Esophagus muscularis mucosa (tissue), 4 donors: ENCODE measurements at regions not wholly inside any gene's neighbourhood (a gene's known extent, or its start where the extent isn't known, plus 50 kb on each side); places are given as distances from the start of the nearest gene placed in this dataset.

ENCODE experiments used
- DNase-seq: peaks from one replicate; pipeline ENCODE4 v3.0.0-alpha.2; 2017; ENCODE audit errors: extremely low spot score
- H3K27ac ChIP-seq, 4 donors: fragments of 200-600 bp; sonication (generic); replicated peaks in 1 of 4; 1 replicate in 3 of 4; 2 replicates in 1 of 4; pipeline ENCODE4 v1.5.1; 2016 to 2019; ENCODE audit warnings: mild to moderate bottlenecking in 1 of 4
- H3K27me3 ChIP-seq, 4 donors: fragments of 200-600 bp; sonication (generic); one replicate each; pipeline versions ENCODE4 v1.5.1 to v1.6.0; 2016 to 2019
- H3K36me3 ChIP-seq, 4 donors: fragments of 200-600 bp; sonication (generic); one replicate each; pipeline ENCODE4 v1.5.1; 2016 to 2019
- H3K4me1 ChIP-seq, 4 donors: fragments of 200-600 bp; sonication (generic); one replicate each; pipeline ENCODE4 v1.5.1; 2016 to 2019
- H3K4me3 ChIP-seq, 4 donors: fragments of 200-600 bp; sonication (generic); 1 replicate in 2 of 4; 2 replicates in 2 of 4; pipeline ENCODE4 v1.5.1; 2016 to 2019; ENCODE audit warnings: mild to moderate bottlenecking in 4 of 4, moderate library complexity in 1 of 4
- H3K9me3 ChIP-seq, 4 donors: fragments of 200-600 bp; sonication (generic); 1 replicate in 3 of 4; 2 replicates in 1 of 4; pipeline ENCODE4 v1.5.1; 2016 to 2019
- EP300 ChIP-seq: sonication (generic); formaldehyde crosslinking; IDR thresholded peaks from one replicate; pipeline ENCODE4 v1.6.1; 2017; ENCODE audit warnings: antibody characterized with exemption
- POLR2A ChIP-seq: fragments of 450-650 bp; IDR thresholded peaks from one replicate; pipeline ENCODE4 v1.6.1; 2017; ENCODE audit warnings: antibody characterized with exemption, moderate library complexity, mild to moderate bottlenecking, low read depth
- POLR2AphosphoS5 ChIP-seq, 2 donors: sonication (generic); formaldehyde crosslinking; IDR thresholded peaks; one replicate each; pipeline ENCODE4 v1.6.1; 2017; ENCODE audit warnings: antibody characterized with exemption in 2 of 2
- WGBS: methylation state at CpG from one replicate; pipeline ENCODE4 v1.1.5; 2018; 5-methylcytosine and 5-hydroxymethylcytosine counted together
- intact Hi-C: fragments of 100-400 bp; cut with DNase I; formaldehyde crosslinking; loops from one replicate; pipeline ENCODE4 v1.15.1; 2023
- TF ChIP-seq, protein P1 (sequence below), 3 experiments: fragments of 200-600 bp in 2 of 3; fragments of 450-650 bp in 1 of 3; sonication (generic) in 2 of 3; IDR thresholded peaks; one replicate each; pipeline ENCODE4 v1.5.1; 2017 to 2019; ENCODE audit warnings: antibody characterized with exemption in 3 of 3, mild to moderate bottlenecking in 2 of 3, moderate library complexity in 1 of 3

GRCh38 chr10:58054881-58055280 is 212.8 kb downstream of the IPMK start:
- H3K27ac ChIP-seq = no peak overlapping the region
- no peak overlapping the region for H3K4me3 ChIP-seq
- H3K4me1 ChIP-seq = no peaks in the 10 kb centered on the region
- no peaks in the 10 kb centered on the region for H3K36me3 ChIP-seq
- no peak for DNase-seq
- TF ChIP-seq POLR2A (no peak), POLR2AphosphoS5 (IDR thresholded peaks at IDR 0.05) (no peak), EP300 (no peak)
- TF ChIP-seq, protein P1, sequence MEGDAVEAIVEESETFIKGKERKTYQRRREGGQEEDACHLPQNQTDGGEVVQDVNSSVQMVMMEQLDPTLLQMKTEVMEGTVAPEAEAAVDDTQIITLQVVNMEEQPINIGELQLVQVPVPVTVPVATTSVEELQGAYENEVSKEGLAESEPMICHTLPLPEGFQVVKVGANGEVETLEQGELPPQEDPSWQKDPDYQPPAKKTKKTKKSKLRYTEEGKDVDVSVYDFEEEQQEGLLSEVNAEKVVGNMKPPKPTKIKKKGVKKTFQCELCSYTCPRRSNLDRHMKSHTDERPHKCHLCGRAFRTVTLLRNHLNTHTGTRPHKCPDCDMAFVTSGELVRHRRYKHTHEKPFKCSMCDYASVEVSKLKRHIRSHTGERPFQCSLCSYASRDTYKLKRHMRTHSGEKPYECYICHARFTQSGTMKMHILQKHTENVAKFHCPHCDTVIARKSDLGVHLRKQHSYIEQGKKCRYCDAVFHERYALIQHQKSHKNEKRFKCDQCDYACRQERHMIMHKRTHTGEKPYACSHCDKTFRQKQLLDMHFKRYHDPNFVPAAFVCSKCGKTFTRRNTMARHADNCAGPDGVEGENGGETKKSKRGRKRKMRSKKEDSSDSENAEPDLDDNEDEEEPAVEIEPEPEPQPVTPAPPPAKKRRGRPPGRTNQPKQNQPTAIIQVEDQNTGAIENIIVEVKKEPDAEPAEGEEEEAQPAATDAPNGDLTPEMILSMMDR (IDR thresholded peaks at IDR 0.05) = no peak
- 100% methylated on average over 2 of the region's 2 CpGs for WGBS
- intact Hi-C loops = no loop called here
- H3K27me3 ChIP-seq = no peaks in the 10 kb centered on the region
- H3K9me3 ChIP-seq = no peaks in the 10 kb centered on the region

- H3K4me3 ChIP-seq = no peak overlapping the region
- no peak for DNase-seq
- no peaks in the 10 kb centered on the region for H3K9me3 ChIP-seq
- H3K36me3 ChIP-seq = no peaks in the 10 kb centered on the region
- H3K27ac ChIP-seq = no peak overlapping the region
- WGBS = 80% methylated on average over 1 of the region's 1 CpG
- no peak for TF ChIP-seq POLR2AphosphoS5 (IDR thresholded peaks at IDR 0.05)
- TF ChIP-seq EP300 = no peak
- intact Hi-C loops = no loop called here
- no peaks in the 10 kb centered on the region for H3K4me1 ChIP-seq
- H3K27me3 ChIP-seq = no peaks in the 10 kb centered on the region
Observed at GRCh38 chr10:58052772-58053171, 214.9 kb downstream of the IPMK start.

DNA sequence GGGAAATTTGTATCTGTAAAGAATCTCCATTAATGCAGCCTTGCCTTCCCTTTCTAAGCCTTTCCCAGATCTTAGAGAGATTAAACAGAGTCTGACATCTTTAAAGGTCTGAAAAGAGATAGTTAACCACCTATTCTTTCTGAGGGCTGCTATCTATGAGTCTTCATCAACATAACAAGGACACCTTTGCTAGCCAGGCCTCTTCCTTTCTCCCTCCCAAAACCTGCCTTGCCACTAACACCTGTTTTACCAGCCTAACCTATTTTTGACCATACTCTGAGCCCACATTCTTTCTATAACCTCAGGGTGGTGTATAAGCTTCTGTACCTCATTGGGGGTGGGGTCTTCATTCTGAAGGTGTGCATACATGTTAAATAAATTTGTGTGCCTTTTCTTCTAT is 217.1 kb downstream of the IPMK start:
- no peak for DNase-seq
- TF ChIP-seq, protein P1 (IDR thresholded peaks at IDR 0.05) = no peak
- TF ChIP-seq POLR2AphosphoS5 (IDR thresholded peaks at IDR 0.05) (no peak), POLR2A (no peak), EP300 (no peak)
- no peak overlapping the region for H3K4me3 ChIP-seq
- intact Hi-C loops = no loop called here
- no peaks in the 10 kb centered on the region for H3K27me3 ChIP-seq
- no peaks in the 10 kb centered on the region for H3K36me3 ChIP-seq
- H3K9me3 ChIP-seq = no peaks in the 10 kb centered on the region
- H3K27ac ChIP-seq = no peak overlapping the region
- H3K4me1 ChIP-seq = no peaks in the 10 kb centered on the region

GRCh38 chr10:58048936-58049335 is 218.8 kb downstream of the IPMK start:
- Histone ChIP-seq H3K36me3 (no peaks in the 10 kb centered on the region), H3K9me3 (no peaks in the 10 kb centered on the region), H3K27ac (no peak overlapping the region), H3K4me1 (no peaks in the 10 kb centered on the region), H3K4me3 (no peak overlapping the region), H3K27me3 (no peaks in the 10 kb centered on the region)
- TF ChIP-seq, protein P1 (IDR thresholded peaks at IDR 0.05) = no peak
- TF ChIP-seq EP300 = no peak
- TF ChIP-seq POLR2AphosphoS5 (IDR thresholded peaks at IDR 0.05) = no peak
- WGBS = 85% methylated on average over 2 of the region's 2 CpGs
- intact Hi-C loops = no loop called here
- no peak for DNase-seq

- peaks cover 0 to 4% (median 0%) of the 10 kb centered on the region in 4 donors for H3K9me3 ChIP-seq
- no peak for DNase-seq
- no peak overlapping the region for H3K4me3 ChIP-seq
- no peak overlapping the region for H3K27ac ChIP-seq
- TF ChIP-seq POLR2AphosphoS5 (IDR thresholded peaks at IDR 0.05) (no peak), EP300 (no peak), POLR2A (no peak)
- TF ChIP-seq, protein P1 (IDR thresholded peaks at IDR 0.05) = no peak
- 88% methylated on average over 3 of the region's 3 CpGs for WGBS
- H3K4me1 ChIP-seq = no peaks in the 10 kb centered on the region
- no peaks in the 10 kb centered on the region for H3K36me3 ChIP-seq
- intact Hi-C loops = no loop called here
- H3K27me3 ChIP-seq = no peaks in the 10 kb centered on the region
Observed at GRCh38 chr10:58044072-58044471, 223.6 kb downstream of the IPMK start.
